ENCODE measurements at regions not wholly inside any gene's neighbourhood (a gene's known extent, or its start where the extent isn't known, plus 50 kb on each side); places are given as distances from the start of the nearest gene placed in this dataset.
"Not testable (repeated sequence)": the region's sequence is repeated elsewhere in the genome, so short reads cannot be mapped to it uniquely, and the experiment has no call there.

- no peak for DNase-seq
Measured at GRCh38 chr3:101950985-101951733, 101.8 kb downstream of the NFKBIZ start.

GRCh38 chr3:101954361-101954760, 105.0 kb downstream of the NFKBIZ start:
- no peak for DNase-seq

GRCh38 chr3:101954936-101955335, 105.6 kb downstream of the NFKBIZ start:
- DNase-seq = no peak

GRCh38 chr3:101962055-101962454, 112.7 kb downstream of the NFKBIZ start:
- DNase-seq = no peak

GRCh38 chr3:101963902-101964362, 114.6 kb downstream of the NFKBIZ start:
- DNase-seq = no peak

- DNase-seq = no peak
Measured at GRCh38 chr3:101964861-101965260, 115.5 kb downstream of the NFKBIZ start.

GRCh38 chr3:101966226-101966625, 116.9 kb downstream of the NFKBIZ start:
- DNase-seq = no peak

GRCh38 chr3:101970212-101970611, 120.9 kb downstream of the NFKBIZ start:
- DNase-seq = no peak

- DNase-seq = no peak
Measured at GRCh38 chr3:101970905-101971304, 121.6 kb downstream of the NFKBIZ start.

- no peak for DNase-seq
Measured at GRCh38 chr3:101972430-101973162, 123.3 kb downstream of the NFKBIZ start.

GRCh38 chr3:101973163-101973505, 123.8 kb downstream of the NFKBIZ start:
- DNase-seq = no peak

GRCh38 chr3:101975415-101975814, 126.1 kb downstream of the NFKBIZ start:
- DNase-seq = not testable (repeated sequence)

GRCh38 chr3:101976473-101976872, 127.2 kb downstream of the NFKBIZ start:
- no peak for DNase-seq

- no peak for DNase-seq
Measured at GRCh38 chr3:101978348-101978747, 129.0 kb downstream of the NFKBIZ start.

- DNase-seq = no peak
Measured at GRCh38 chr3:101979033-101979432, 129.7 kb downstream of the NFKBIZ start.

GRCh38 chr3:101984356-101984755, 135.0 kb downstream of the NFKBIZ start:
- DNase-seq = no peak

GRCh38 chr3:101988596-101988995, 139.3 kb downstream of the NFKBIZ start:
- no peak for DNase-seq

- DNase-seq = no peak
Measured at GRCh38 chr3:101989578-101990200, 140.4 kb downstream of the NFKBIZ start.

GRCh38 chr3:101992863-101993262, 143.5 kb downstream of the NFKBIZ start:
- no peak for DNase-seq

GRCh38 chr3:101994386-101994785, 145.1 kb downstream of the NFKBIZ start:
- no peak for DNase-seq

GRCh38 chr3:101995371-101996046, 146.2 kb downstream of the NFKBIZ start:
- DNase-seq = no peak

- DNase-seq = no peak
Measured at GRCh38 chr3:101996832-101997231, 147.5 kb downstream of the NFKBIZ start.

- DNase-seq = no peak
Measured at GRCh38 chr3:101998256-101998926, 149.1 kb downstream of the NFKBIZ start.
